NCI-H446 (cell line): ENCODE measurements at regions not wholly inside any gene's neighbourhood (a gene's known extent, or its start where the extent isn't known, plus 50 kb on each side); places are given as distances from the start of the nearest gene placed in this dataset.
"Not testable (repeated sequence)": the region's sequence is repeated elsewhere in the genome, so short reads cannot be mapped to it uniquely, and the experiment has no call there.

Source experiments
- DNase-seq, 2 experiments: peaks; one replicate each; lab custom pipeline; 2025; lab: John Stamatoyannopoulos, UW

GRCh38 chr7:32762925-32763293 lies 128.7 kb downstream of the KBTBD2 start:
- DNase-seq = no peak

GRCh38 chr7:32762206-32762924 lies 129.2 kb downstream of the KBTBD2 start:
- DNase-seq = not testable (repeated sequence)

- DNase-seq = no peak
These were observed 129.9 kb downstream of the KBTBD2 start for GRCh38 chr7:32761451-32762205.

- DNase-seq = not testable (repeated sequence)
These were observed 130.8 kb downstream of the KBTBD2 start for GRCh38 chr7:32760755-32761154.

GRCh38 chr7:32759859-32760258 lies 131.7 kb downstream of the KBTBD2 start:
- not testable (repeated sequence) for DNase-seq

- not testable (repeated sequence) for DNase-seq
These were observed 137.7 kb downstream of the KBTBD2 start for GRCh38 chr7:32753872-32754271.

DNA sequence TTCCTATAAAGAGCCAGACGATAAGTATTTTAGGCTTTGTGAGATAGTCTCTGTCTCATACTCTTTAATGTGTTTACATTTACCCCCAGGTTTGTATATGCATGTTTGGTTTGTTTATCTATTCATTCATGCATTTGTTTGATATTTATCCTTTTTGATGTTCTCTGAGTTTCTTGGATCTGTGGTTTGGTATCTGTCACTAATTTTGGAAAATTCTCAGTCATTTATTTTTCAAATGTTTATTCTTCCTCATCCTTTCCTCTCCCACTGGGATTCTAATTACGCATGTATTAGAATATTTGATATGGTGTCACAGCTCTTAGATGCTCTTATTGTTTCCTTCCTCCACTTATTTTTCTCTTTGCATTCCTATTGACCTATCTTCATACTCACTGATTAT lies 143.2 kb downstream of the KBTBD2 start:
- not testable (repeated sequence) for DNase-seq

DNA sequence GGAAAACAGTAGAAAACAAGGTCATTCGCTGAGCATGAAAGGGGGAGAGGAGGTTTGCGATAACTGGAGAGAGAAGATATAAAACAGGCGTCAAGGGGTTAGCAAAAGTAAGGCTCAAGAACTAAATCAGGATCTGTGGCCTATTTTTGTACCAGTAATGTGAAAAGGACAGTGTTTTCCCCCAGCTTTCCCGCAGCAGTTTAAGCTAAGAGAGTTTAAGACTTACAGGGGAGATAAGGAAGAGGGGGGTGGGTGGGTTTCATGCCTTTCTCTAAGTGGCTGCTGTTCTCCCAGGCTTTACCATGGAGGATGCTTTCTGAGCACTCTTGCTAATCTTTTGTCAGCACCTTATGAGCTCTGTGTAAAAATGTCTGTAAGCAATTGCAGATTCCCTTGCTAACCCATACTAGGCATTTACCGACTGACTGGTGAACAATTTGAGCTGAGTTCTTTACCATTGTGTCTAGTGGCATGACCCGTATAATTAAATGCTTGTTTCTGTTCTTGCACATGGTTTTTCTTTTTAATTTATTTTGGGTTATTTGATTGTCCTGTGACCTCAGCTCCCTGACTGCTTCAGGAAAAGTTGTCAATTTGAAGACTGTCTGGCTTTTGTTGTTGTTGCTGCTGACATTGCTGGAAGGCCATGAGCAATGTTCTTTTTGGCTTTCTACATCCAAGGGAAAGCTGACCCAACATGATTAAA lies 144.0 kb downstream of the KBTBD2 start:
- not testable (repeated sequence) for DNase-seq

DNA sequence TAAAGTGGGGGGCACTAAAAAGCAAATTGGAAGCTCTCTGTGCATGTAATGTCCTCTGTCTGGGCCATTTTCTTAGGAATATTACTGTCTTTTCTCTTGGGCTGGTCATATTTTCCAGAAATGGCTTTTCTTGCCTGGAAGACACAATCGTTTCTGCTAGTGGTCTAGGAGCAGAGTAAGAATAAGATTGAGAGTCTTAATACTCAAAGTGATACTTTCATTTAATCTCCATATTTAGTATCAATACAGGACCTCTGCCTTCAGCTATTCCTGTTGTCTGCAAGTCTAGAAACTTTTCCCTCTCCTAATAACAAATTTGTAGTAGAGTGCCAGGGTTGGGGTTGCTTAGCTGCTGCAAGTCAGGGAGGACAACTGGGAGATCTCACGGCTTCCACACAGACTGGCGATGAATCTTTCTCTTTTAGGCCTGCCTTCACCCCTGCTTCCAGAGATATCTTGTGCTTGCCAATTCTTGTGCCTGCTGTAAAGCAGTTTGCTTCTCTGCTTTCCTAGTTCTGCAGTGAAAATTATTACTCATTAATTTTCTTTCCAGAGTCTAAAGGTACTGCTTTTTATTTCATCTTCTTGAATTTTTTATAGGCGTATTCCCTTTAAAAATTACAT lies 149.6 kb downstream of the KBTBD2 start:
- not testable (repeated sequence) for DNase-seq

- not testable (repeated sequence) for DNase-seq
These were observed 151.8 kb downstream of the KBTBD2 start for GRCh38 chr7:32739749-32740148.

- DNase-seq = not testable (repeated sequence)
These were observed 153.2 kb downstream of the KBTBD2 start for GRCh38 chr7:32738390-32738789.

GRCh38 chr7:32732767-32733166 lies 158.8 kb downstream of the KBTBD2 start:
- DNase-seq = not testable (repeated sequence)

DNA sequence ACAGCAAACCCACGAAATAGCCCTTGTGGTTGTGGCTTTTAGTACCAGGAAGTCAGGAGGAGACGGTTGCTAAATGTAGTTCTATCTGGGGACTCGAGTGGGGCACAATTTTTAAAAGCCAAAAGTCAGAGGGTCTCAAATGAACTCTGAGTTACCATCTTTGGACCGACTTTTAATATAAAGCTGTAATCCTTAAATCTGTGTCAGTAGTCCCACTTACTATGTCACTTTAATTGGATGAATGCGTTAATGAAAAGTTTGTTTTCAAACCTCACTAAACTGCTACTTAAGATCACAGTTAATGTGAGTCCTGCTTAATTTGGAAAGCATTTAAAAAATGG lies 162.3 kb downstream of the KBTBD2 start:
- not testable (repeated sequence) for DNase-seq

DNA sequence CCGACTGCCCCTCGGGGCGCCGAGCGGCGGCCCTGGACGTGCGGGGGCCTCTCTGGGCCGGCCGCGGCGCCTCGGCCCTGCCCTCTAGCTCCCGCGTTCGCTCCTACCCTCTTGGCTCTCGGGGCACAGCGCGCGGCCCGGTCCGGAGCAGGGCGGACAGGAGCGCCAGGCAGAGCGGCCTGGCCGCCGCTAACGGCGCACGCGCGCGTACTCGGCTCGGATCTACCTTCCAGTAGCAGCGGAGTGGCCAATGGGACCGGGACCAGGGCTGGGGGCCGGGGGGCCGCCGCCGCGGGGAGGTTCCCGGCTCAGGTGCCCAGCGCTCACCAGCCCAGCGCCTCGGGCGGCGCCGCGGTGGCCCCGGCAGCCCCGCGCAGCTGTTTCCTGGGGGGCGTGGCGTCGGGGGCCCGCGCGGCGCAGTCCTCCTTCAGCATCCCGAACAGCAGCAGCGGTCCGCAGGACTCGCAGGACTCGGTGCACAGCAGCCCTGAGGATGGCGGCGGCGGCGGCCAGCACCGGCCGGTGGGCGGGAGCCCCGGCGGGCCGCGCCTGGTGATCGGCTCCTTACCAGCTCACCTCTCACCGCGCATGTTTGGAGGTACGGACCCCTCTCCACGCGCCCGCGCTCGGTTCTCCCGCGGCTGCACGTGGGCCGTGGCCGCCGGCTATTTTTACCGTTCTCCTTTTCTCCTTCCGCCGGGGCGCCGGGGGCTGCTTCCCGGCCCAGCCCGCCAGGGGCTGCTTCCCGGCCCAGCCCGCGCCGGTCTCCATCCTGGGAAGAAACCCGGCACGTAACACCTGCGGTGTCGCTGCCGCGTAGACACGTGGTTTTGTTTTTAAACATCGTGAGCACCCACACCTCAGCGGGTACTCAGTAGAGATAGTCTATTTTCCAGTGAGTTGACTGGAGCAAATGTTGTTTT lies 162.9 kb downstream of the KBTBD2 start:
- peak; percentile 17 to 66 for DNase-seq

DNA sequence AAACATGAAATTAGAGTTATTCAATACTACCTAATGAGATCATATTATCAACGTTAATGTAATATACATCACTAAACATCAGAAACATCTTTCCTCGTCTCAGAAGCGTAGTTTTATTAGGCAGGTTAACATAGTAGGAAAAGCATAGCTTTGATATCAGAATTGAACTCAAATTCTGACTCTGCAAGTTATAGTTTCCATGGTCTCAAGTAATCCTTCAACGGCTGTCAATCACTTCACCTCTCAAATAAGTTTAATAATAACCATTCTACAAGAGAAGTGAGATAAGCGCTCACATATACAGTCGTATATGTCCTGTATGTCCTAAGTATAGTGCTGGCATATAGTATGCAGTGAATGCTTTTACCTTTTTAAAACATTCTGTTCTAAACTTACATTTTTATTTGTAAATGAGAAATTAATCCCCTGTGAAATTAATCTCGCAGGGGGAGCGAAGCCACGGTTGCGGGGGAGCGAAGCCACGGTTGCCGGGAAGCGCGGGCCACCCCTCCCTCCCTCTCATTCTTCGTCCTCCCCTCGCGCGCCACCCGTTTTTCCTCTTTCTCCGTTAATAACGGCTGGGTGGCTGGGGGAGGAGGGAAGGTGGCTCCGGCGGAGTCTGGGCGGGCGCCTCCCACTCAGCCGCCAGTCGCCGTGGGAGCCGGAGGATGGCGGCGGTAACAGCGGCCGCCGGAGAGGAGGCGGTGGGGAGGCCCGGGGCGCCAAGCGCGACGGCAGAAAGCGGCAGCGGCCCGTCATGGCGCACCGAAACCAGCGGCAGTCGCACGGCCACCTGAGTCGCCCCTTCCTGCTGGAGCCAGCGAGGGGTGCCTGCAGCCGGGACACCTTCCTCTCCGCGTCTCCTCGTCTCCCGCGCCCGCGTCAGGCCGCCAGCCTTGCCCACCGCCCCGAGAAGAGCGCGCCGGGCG lies 163.8 kb downstream of the KBTBD2 start:
- peak; percentile 32 to 52 for DNase-seq

GRCh38 chr7:32722837-32723236 lies 168.7 kb downstream of the KBTBD2 start:
- not testable (repeated sequence) for DNase-seq

DNA sequence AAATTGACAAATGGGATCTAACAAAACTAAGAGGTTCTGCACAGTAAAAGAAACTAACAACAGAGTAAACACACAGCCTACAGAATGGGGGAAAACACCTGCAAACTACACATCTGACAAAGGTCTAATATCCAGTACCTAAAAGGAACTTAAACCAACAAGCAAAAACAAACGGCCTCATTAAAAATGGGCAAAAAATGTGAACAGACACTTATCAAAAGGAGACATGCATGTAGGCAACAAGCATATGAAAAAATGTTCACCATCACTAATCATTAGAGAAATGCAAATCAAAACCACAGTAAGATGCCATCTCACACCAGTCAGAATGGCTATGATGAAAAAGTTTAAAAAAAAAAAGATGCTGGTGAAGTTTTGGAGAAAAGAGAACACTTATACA lies 197.4 kb downstream of the KBTBD2 start:
- DNase-seq = no peak

DNA sequence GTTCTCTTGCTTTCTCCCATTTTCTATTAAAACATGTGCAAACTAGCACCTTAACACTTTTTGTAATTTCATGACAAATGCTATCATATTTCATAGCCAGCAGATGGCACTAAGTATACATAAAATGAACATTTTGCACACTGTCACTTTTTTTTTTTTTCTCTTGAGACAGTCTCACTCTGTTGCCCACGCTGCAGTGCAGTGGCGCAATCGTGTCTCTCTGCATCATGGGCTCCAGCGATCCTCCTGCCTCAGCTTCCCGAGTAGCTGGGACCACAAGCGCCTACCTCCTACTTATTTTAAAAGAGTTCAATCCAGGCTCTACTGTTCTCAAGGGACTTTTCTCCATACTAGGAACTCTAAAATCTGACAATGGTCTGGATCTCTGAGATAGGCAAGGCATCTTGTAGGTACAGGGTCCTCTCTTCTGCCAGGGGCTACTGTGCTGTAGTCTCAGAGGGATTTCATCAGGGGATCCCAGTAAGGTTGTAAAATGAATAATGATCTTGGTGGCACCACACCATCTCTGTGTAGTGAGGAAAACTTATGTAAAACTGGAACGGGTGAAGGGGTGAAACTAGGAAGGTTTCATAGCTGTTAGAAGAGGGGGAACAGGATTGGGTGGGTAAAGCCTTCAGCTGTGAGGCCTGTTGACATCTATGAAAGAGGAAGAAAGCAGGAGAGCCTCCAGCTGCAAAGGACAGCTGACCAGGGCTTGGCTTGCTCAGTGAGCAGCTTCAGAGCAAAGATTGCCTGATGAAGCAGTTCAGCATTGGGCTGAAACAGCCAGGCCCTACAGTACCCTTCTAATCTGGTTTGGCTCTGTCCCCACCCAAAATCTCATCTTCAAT lies 196.9 kb downstream of the AVL9 start:
- DNase-seq = not testable (repeated sequence)

DNA sequence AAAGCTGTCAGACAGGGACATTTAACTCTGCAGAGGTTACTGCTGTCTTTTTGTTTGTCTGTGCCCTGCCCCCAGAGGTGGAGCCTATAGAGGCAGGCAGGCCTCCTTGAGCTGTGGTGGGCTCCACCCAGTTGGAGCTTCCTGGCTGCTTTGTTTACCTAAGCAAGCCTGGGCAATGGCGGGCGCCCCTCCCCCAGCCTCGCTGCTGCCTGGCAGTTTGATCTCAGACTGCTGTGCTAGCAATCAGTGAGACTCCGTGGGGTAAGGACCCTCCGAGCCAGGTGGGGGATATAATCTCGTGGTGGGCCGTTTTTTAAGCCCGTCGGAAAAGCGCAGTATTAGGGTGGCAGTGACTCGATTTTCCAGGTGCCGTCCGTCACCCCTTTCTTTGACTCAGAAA lies 192.8 kb downstream of the AVL9 start:
- DNase-seq = not testable (repeated sequence)
